ENCODE measurements at regions not wholly inside any gene's neighbourhood (a gene's known extent, or its start where the extent isn't known, plus 50 kb on each side); places are given as distances from the start of the nearest gene placed in this dataset.

DNA sequence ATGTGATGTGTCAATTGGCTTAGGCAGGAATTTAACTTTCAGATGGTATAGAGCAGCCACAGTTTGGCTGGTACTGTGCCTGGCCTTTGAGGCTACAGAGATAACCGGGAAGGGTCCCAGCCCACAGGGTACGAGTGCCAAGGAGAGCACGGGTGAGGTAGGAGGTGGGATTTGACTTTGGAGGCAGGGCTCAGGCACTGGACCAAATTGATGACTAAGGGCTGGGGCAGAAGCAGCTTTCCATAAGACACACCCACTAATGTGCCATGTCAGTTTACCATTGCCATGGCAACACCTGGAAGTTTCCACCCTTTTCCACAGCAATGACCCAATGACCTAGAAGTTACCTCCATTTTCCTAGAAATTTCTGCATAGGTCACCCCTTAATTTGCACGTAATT, 466.2 kb downstream of the TSHZ3 start:
- Histone ChIP-seq H3K4me3 (replicated peaks; ENCODE audit: insufficient read depth, low read length) (no peak overlapping the region), H3K27me3 (ENCODE audit: insufficient read depth, poor library complexity, severe bottlenecking) (no peaks in the 10 kb centered on the region), H3K27ac (replicated peaks) (no peak overlapping the region)
- no peak for DNase-seq (ENCODE audit: low read depth in 1 of 2, low spot score in 1 of 2)
- TF ChIP-seq SPI1 (IDR thresholded peaks at IDR 0.05; ENCODE audit: borderline replicate concordance, low read depth) (no peak), GABPA (IDR thresholded peaks at IDR 0.05; ENCODE audit: low read depth) (no peak), POLR2AphosphoS5 (IDR thresholded peaks at IDR 0.05; ENCODE audit: low read depth) (no peak)
- TF ChIP-seq, protein P1, sequence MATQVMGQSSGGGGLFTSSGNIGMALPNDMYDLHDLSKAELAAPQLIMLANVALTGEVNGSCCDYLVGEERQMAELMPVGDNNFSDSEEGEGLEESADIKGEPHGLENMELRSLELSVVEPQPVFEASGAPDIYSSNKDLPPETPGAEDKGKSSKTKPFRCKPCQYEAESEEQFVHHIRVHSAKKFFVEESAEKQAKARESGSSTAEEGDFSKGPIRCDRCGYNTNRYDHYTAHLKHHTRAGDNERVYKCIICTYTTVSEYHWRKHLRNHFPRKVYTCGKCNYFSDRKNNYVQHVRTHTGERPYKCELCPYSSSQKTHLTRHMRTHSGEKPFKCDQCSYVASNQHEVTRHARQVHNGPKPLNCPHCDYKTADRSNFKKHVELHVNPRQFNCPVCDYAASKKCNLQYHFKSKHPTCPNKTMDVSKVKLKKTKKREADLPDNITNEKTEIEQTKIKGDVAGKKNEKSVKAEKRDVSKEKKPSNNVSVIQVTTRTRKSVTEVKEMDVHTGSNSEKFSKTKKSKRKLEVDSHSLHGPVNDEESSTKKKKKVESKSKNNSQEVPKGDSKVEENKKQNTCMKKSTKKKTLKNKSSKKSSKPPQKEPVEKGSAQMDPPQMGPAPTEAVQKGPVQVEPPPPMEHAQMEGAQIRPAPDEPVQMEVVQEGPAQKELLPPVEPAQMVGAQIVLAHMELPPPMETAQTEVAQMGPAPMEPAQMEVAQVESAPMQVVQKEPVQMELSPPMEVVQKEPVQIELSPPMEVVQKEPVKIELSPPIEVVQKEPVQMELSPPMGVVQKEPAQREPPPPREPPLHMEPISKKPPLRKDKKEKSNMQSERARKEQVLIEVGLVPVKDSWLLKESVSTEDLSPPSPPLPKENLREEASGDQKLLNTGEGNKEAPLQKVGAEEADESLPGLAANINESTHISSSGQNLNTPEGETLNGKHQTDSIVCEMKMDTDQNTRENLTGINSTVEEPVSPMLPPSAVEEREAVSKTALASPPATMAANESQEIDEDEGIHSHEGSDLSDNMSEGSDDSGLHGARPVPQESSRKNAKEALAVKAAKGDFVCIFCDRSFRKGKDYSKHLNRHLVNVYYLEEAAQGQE (IDR thresholded peaks at IDR 0.05; ENCODE audit: insufficient replicate concordance, low read depth): no peak
- TF ChIP-seq, protein P2, sequence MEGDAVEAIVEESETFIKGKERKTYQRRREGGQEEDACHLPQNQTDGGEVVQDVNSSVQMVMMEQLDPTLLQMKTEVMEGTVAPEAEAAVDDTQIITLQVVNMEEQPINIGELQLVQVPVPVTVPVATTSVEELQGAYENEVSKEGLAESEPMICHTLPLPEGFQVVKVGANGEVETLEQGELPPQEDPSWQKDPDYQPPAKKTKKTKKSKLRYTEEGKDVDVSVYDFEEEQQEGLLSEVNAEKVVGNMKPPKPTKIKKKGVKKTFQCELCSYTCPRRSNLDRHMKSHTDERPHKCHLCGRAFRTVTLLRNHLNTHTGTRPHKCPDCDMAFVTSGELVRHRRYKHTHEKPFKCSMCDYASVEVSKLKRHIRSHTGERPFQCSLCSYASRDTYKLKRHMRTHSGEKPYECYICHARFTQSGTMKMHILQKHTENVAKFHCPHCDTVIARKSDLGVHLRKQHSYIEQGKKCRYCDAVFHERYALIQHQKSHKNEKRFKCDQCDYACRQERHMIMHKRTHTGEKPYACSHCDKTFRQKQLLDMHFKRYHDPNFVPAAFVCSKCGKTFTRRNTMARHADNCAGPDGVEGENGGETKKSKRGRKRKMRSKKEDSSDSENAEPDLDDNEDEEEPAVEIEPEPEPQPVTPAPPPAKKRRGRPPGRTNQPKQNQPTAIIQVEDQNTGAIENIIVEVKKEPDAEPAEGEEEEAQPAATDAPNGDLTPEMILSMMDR (IDR thresholded peaks at IDR 0.05; ENCODE audit: insufficient read depth, low read length): no peak

DNA sequence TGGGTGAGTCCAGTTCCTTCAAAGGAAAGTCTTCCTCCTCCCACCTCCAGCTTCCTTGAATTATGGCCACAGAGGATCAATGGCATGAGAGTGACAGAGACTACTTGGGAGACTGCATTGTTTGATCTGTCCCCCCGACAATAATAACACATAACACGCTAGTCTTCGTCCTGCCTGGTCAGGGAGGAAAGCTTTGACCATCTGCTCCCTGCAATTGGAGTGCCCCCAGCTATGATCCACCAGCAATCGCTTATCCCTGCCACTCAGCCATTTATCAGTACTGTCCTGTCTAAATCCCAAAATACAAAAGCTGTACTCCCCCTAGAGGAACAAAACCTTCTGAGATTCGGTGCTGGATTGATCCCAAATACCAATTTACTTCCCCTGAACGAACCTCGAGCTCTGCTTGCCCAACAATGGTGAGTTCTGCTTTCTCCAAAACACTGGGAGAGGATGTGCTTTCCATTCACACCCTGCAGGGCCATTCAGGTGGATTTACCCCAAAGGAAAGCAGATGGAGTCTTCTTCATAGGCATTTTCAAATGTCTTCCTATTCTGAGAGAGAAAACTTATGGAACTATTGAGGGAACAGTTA, 466.7 kb downstream of the TSHZ3 start:
- DNase-seq (ENCODE audit: low read depth in 1 of 2, low spot score in 1 of 2): no peak
- H3K4me3 ChIP-seq (replicated peaks; ENCODE audit: insufficient read depth, low read length): no peak overlapping the region
- no peak for TF ChIP-seq POLR2AphosphoS5 (IDR thresholded peaks at IDR 0.05; ENCODE audit: low read depth)
- TF ChIP-seq, protein P1 (IDR thresholded peaks at IDR 0.05; ENCODE audit: insufficient replicate concordance, low read depth): no peak
- TF ChIP-seq SPI1 (IDR thresholded peaks at IDR 0.05; ENCODE audit: borderline replicate concordance, low read depth): no peak
- TF ChIP-seq, protein P2 (IDR thresholded peaks at IDR 0.05; ENCODE audit: insufficient read depth, low read length): no peak
- TF ChIP-seq GABPA (IDR thresholded peaks at IDR 0.05; ENCODE audit: low read depth): no peak
- H3K27ac ChIP-seq (replicated peaks): no peak overlapping the region
- H3K27me3 ChIP-seq (ENCODE audit: insufficient read depth, poor library complexity, severe bottlenecking): no peaks in the 10 kb centered on the region

DNA sequence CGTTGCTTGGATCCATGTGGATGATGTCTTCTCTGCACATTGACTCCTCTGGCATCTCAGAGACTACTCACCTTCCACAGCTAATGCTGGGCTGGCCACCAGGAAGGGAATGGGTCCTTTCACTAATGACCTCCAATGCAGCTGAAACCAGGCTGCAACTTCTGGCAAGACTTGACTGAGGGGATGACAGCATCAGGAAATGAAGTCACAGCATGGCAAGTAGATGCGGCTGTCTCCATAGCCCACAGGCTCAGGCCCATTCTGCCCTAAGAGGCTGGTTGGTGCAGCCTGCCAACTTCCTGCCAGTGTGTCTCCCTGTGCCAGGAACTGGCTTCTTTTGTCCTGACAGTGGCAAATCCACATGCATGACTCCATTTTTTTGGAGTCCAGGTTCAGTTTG, 467.3 kb downstream of the TSHZ3 start:
- Histone ChIP-seq H3K27me3 (ENCODE audit: insufficient read depth, poor library complexity, severe bottlenecking) (no peaks in the 10 kb centered on the region), H3K27ac (replicated peaks) (no peak overlapping the region), H3K4me3 (replicated peaks; ENCODE audit: insufficient read depth, low read length) (no peak overlapping the region)
- DNase-seq (ENCODE audit: low read depth in 1 of 2, low spot score in 1 of 2): no peak
- TF ChIP-seq, protein P2 (IDR thresholded peaks at IDR 0.05; ENCODE audit: insufficient read depth, low read length): no peak
- TF ChIP-seq SPI1 (IDR thresholded peaks at IDR 0.05; ENCODE audit: borderline replicate concordance, low read depth): no peak
- TF ChIP-seq, protein P1 (IDR thresholded peaks at IDR 0.05; ENCODE audit: insufficient replicate concordance, low read depth): no peak
- no peak for TF ChIP-seq POLR2AphosphoS5 (IDR thresholded peaks at IDR 0.05; ENCODE audit: low read depth)
- TF ChIP-seq GABPA (IDR thresholded peaks at IDR 0.05; ENCODE audit: low read depth): no peak
